ENCODE measurements at regions not wholly inside any gene's neighbourhood (a gene's known extent, or its start where the extent isn't known, plus 50 kb on each side); places are given as distances from the start of the nearest gene placed in this dataset.

GRCh38 chr11:19558189-19558986, 154.2 kb upstream of the NAV2 start:
- Histone ChIP-seq H3K27me3 (ENCODE audit: control insufficient read depth, insufficient read depth, low read length) (peaks cover 21% of the 10 kb centered on the region), H2BK20ac (ENCODE audit: low read depth, low read length) (no peak overlapping the region), H2BK120ac (ENCODE audit: low read depth, low read length) (no peak overlapping the region), H3K9me1 (ENCODE audit: insufficient read depth, low read length) (no peaks in the 10 kb centered on the region), H2AFZ (replicated peaks; ENCODE audit: low read length, poor library complexity) (no peak overlapping the region), H4K8ac (ENCODE audit: low read depth in 2 of 2, low read length in 2 of 2) (no peak overlapping the region), H3K4me2 (ENCODE audit: low read depth, low read length) (no peak overlapping the region), H3K27ac (ENCODE audit: insufficient read depth, low read length) (no peak overlapping the region), H2BK5ac (ENCODE audit: low read depth, low read length, poor library complexity, severe bottlenecking) (no peak overlapping the region), H4K91ac (ENCODE audit: insufficient read depth, low read depth, low read length) (no peak overlapping the region), H3K4ac (ENCODE audit: low read depth, low read length) (no peak overlapping the region), H4K20me1 (ENCODE audit: insufficient read depth, low read length) (no peaks in the 10 kb centered on the region), H3K9me3 (ENCODE audit: control insufficient read depth, insufficient read depth, low read length) (no peaks in the 10 kb centered on the region), H2AK9ac (replicated peaks; ENCODE audit: low read depth, low read length, poor library complexity) (no peak overlapping the region), H3K14ac (replicated peaks; ENCODE audit: low read depth, low read length) (no peak overlapping the region), H3K79me1 (ENCODE audit: low read depth in 1 of 2, low read length in 2 of 2) (no peaks in the 10 kb centered on the region), H3K36me3 (ENCODE audit: control insufficient read depth, insufficient read depth, low read length) (no peaks in the 10 kb centered on the region), H3K23ac (ENCODE audit: low read depth, low read length) (no peak overlapping the region), H4K5ac (ENCODE audit: low read depth, low read length) (no peak overlapping the region), H3K4me1 (ENCODE audit: control insufficient read depth, insufficient read depth, low read length) (no peaks in the 10 kb centered on the region), H3K9ac (ENCODE audit: low read depth, low read length) (no peak overlapping the region), H3K56ac (ENCODE audit: extremely low read depth, insufficient read depth, low read length) (no peak overlapping the region), H2AK5ac (ENCODE audit: low read depth, low read length) (no peak overlapping the region), H3K18ac (ENCODE audit: low read depth, low read length) (no peak overlapping the region), H2BK15ac (ENCODE audit: low read depth, low read length) (no peak overlapping the region), H3K4me3 (ENCODE audit: insufficient read depth, low read depth, low read length) (no peak overlapping the region)
- intact Hi-C loops (cut with micrococcal nuclease), result no loop called here
- 91% methylated on average over 5 of the region's 12 CpGs; no CpG with 5 or more reads in 1 of the 2 experiments for WGBS, 2 experiments (ENCODE audit: extremely low coverage in 2 of 2, insufficient read length in 1 of 2)
- CTCF ChIA-PET, result interaction anchor here (0.5 to 1.0 kb wide), 5 partner anchors 9 to 248 kb away, joined by 3 read pairs; no protein-coding TSS in a partner anchor
- in situ Hi-C loops (cut with MboI; ENCODE audit: low sequenced_read_pairs), result loop anchor here (5.0 kb wide), 1 partner anchor 241 kb away; no protein-coding TSS in a partner anchor
- POLR2A ChIA-PET (ENCODE audit: unreplicated experiment), result no interaction called here
- dilution Hi-C loops (cut with HindIII; ENCODE audit: low sequenced_read_pairs, unreplicated experiment), result no loop called here
- no peak for ATAC-seq (ENCODE audit: low read depth)
- no TSS peak for BruUV-seq (replicated peaks)
- TF ChIP-seq FOS (IDR thresholded peaks at IDR 0.05; ENCODE audit: low read depth, low read length), result no peak
- DNase-seq, result no peak
